Choroid plexus epithelial cell (primary cell): ENCODE measurements at regions not wholly inside any gene's neighbourhood (a gene's known extent, or its start where the extent isn't known, plus 50 kb on each side); places are given as distances from the start of the nearest gene placed in this dataset.

Source experiments
- DNase-seq: peaks from one replicate; pipeline ENCODE4 v3.0.0-alpha.2; 2010; ENCODE audit warnings: low read depth
- H3K4me3 ChIP-seq: 2 replicates; pipeline ENCODE4 v1.5.1; 2011; ENCODE audit warnings: low read depth, mild to moderate bottlenecking, control low read depth, low read length, moderate library complexity
- CTCF ChIP-seq: conservative IDR thresholded peaks from 2 replicates; pipeline ENCODE4 v1.5.1; 2011; ENCODE audit warnings: low read depth, mild to moderate bottlenecking, control low read depth, inconsistent platforms, low read length, moderate library complexity

DNA sequence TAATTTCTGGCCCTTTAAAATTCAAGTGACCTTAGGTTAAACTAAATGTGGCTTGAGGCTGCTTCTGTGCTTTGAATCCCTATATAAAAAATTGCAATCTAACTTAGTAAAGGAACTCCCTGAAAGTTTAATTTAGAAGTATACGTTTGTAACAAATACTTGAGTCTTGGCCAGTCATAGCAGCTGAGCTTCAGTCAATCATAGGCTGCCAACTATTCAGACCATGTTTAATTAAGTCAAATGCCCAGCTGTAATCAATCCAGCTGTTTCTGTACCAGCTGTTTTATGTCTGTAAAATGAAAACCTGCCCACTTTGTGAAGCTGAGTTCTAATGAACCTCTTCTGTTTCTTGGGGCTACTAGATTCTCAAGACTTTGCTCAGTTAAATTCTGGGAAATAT lies 760.1 kb downstream of the MAT2B start:
- no peak for TF ChIP-seq CTCF
- H3K4me3 ChIP-seq = no peak overlapping the region
- DNase-seq = no peak

- H3K4me3 ChIP-seq = no peak overlapping the region
- TF ChIP-seq CTCF = no peak
- DNase-seq = no peak
Observed at GRCh38 chr5:164266571-164266970, 761.2 kb downstream of the MAT2B start.

DNA sequence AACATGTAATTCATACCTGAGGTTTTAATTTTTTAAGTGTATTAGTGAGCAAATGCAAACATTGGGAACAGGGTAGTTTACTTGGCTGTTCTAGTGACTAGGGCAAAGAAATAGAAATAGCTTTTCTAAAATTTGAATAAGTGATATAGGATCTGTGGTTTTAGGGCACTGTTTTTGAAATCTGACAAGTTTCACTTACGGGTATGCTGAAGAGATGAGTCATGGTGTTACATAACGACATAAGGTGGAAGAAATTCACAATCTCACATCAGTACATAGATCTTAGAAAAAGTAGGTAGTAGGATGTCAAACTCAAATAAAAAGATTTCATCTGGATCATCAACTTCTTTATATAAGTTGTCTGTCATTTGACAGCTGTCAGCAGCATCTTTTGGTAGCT lies 772.3 kb downstream of the MAT2B start:
- H3K4me3 ChIP-seq = no peak overlapping the region
- TF ChIP-seq CTCF = no peak
- peak; percentile 58 for DNase-seq

GRCh38 chr5:164289526-164289925 lies 784.1 kb downstream of the MAT2B start:
- DNase-seq = peak; percentile 13
- TF ChIP-seq CTCF = no peak
- no peak overlapping the region for H3K4me3 ChIP-seq

DNA sequence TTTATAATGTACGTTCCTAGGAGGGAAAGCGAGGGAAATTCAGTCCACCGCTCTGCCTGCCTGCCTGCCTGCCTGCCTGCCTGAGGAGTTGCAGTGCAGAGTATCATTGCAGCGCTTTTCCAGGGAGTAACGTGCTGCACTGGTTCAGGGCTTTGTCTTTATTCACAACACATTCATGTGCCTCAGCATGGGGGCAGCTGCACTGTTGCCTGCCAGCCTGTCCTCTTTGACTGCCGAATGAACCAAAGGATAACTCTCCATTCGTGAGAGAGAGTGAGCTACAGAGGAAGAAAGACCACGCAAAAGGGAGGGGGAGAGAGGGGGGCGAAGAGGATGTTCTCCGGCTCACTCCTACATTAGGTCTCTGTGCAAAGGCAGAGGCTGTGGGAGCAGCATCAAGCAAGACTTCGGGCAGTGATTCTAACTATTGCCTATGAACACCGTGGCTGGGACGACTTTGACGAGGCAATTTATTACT lies 791.2 kb downstream of the MAT2B start:
- TF ChIP-seq CTCF = no peak
- H3K4me3 ChIP-seq = peak overlapping the region; percentile 35
- peak; percentile 17 for DNase-seq

DNA sequence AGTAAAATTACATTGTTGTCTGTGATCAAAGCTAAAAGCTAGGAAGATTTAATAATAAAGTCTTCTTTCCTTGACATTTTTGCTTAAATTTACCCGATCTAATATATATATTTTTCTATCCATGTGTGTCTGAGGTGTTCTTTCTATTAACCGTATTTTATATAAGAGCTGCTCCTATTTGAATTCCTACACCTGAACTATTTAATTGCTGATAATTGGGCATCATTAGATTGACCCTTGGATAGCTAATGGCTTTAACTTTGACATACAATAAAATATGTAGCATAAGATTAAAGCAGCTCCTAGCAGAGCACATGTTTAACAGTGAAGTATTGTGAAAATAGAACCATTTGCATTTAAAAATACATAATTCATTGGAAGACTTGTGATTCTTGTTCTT lies 792.7 kb downstream of the MAT2B start:
- no peak for TF ChIP-seq CTCF
- DNase-seq = no peak
- no peak overlapping the region for H3K4me3 ChIP-seq

DNA sequence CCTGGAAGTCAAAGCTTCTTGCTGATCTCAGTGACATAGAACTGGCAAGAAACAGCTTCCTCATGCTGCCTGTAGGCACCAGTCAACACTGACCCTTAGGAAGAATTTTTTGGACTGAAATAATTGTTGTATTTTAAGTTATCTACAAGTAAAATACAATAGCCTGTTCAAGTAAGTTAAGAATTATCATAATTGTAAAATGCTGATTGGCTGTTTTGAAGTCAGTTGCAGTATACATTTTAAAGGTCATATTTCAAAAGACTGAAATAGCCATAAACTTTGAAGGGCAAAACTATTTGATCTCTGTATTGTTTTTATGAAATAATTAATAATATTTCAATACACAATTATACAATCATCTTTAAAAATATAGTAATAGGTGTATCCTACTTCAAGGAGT lies 794.9 kb downstream of the MAT2B start:
- TF ChIP-seq CTCF = no peak
- DNase-seq = no peak
- no peak overlapping the region for H3K4me3 ChIP-seq
